HG03558 (cell line): ENCODE measurements at regions not wholly inside any gene's neighbourhood (a gene's known extent, or its start where the extent isn't known, plus 50 kb on each side); places are given as distances from the start of the nearest gene placed in this dataset.

Experiments
- ATAC-seq: cut with Tn5 transposase; IDR thresholded peaks from one replicate; pipeline ENCODE4 v1.9.1; 2021; ENCODE audit warnings: moderate number of reproducible peaks; ENCODE audit not compliant: unreplicated experiment; ENCODE audit errors: extremely low read depth

- ATAC-seq, result no peak
These were observed 55.9 kb upstream of the PCGF5 start for GRCh38 chr10:91164520-91165065.

- no peak for ATAC-seq
These were observed 53.1 kb upstream of the PCGF5 start for GRCh38 chr10:91167406-91167805.

GRCh38 chr10:91170418-91170817, 50.0 kb upstream of the PCGF5 start:
- no peak for ATAC-seq
